ENCODE measurements at regions not wholly inside any gene's neighbourhood (a gene's known extent, or its start where the extent isn't known, plus 50 kb on each side); places are given as distances from the start of the nearest gene placed in this dataset.
"Not testable (repeated sequence)": the region's sequence is repeated elsewhere in the genome, so short reads cannot be mapped to it uniquely, and the experiment has no call there.

GRCh38 chr17:20633268-20634059 is 53.9 kb downstream of the CDRT15L2 start:
- not testable (repeated sequence) for H3K27me3 ChIP-seq (ENCODE audit: control insufficient read depth, insufficient read depth, low read length); DNase-seq; H3K4me3 ChIP-seq (ENCODE audit: insufficient read depth, low read depth, low read length); H3K36me3 ChIP-seq (replicated peaks; ENCODE audit: control insufficient read depth, insufficient read depth, low read length)

GRCh38 chr17:20640147-20640546 is 60.6 kb downstream of the CDRT15L2 start:
- H3K36me3 ChIP-seq (replicated peaks; ENCODE audit: control insufficient read depth, insufficient read depth, low read length); H3K4me3 ChIP-seq (ENCODE audit: insufficient read depth, low read depth, low read length); DNase-seq; H3K27me3 ChIP-seq (ENCODE audit: control insufficient read depth, insufficient read depth, low read length): not testable (repeated sequence)

GRCh38 chr17:20646661-20647272 is 67.2 kb downstream of the CDRT15L2 start:
- not testable (repeated sequence) for H3K4me3 ChIP-seq (ENCODE audit: insufficient read depth, low read depth, low read length); H3K36me3 ChIP-seq (replicated peaks; ENCODE audit: control insufficient read depth, insufficient read depth, low read length); H3K27me3 ChIP-seq (ENCODE audit: control insufficient read depth, insufficient read depth, low read length)
- DNase-seq, result peak; percentile 35

GRCh38 chr17:20649097-20649767 is 69.7 kb downstream of the CDRT15L2 start:
- not testable (repeated sequence) for DNase-seq; H3K4me3 ChIP-seq (ENCODE audit: insufficient read depth, low read depth, low read length)

GRCh38 chr17:20651022-20651421 is 71.5 kb downstream of the CDRT15L2 start:
- not testable (repeated sequence) for H3K4me3 ChIP-seq (ENCODE audit: insufficient read depth, low read depth, low read length); H3K36me3 ChIP-seq (replicated peaks; ENCODE audit: control insufficient read depth, insufficient read depth, low read length); DNase-seq; H3K27me3 ChIP-seq (ENCODE audit: control insufficient read depth, insufficient read depth, low read length)

More at GRCh38 chr17:20649097-20649767, 69.7 kb downstream of the CDRT15L2 start:
- not testable (repeated sequence) for H3K36me3 ChIP-seq (replicated peaks; ENCODE audit: control insufficient read depth, insufficient read depth, low read length); H3K27me3 ChIP-seq (ENCODE audit: control insufficient read depth, insufficient read depth, low read length)

- H3K27me3 ChIP-seq (ENCODE audit: control insufficient read depth, insufficient read depth, low read length); H3K36me3 ChIP-seq (replicated peaks; ENCODE audit: control insufficient read depth, insufficient read depth, low read length); DNase-seq; H3K4me3 ChIP-seq (ENCODE audit: insufficient read depth, low read depth, low read length): not testable (repeated sequence)
Measured at GRCh38 chr17:20651736-20652135, 72.2 kb downstream of the CDRT15L2 start.

- not testable (repeated sequence) for H3K36me3 ChIP-seq (replicated peaks; ENCODE audit: control insufficient read depth, insufficient read depth, low read length); H3K4me3 ChIP-seq (ENCODE audit: insufficient read depth, low read depth, low read length); H3K27me3 ChIP-seq (ENCODE audit: control insufficient read depth, insufficient read depth, low read length); DNase-seq
Measured at GRCh38 chr17:20653391-20653790, 73.9 kb downstream of the CDRT15L2 start.

GRCh38 chr17:20654114-20654513 is 74.6 kb downstream of the CDRT15L2 start:
- not testable (repeated sequence) for H3K36me3 ChIP-seq (replicated peaks; ENCODE audit: control insufficient read depth, insufficient read depth, low read length); H3K27me3 ChIP-seq (ENCODE audit: control insufficient read depth, insufficient read depth, low read length); DNase-seq; H3K4me3 ChIP-seq (ENCODE audit: insufficient read depth, low read depth, low read length)

GRCh38 chr17:20654575-20654974 is 75.1 kb downstream of the CDRT15L2 start:
- not testable (repeated sequence) for H3K4me3 ChIP-seq (ENCODE audit: insufficient read depth, low read depth, low read length); H3K27me3 ChIP-seq (ENCODE audit: control insufficient read depth, insufficient read depth, low read length); DNase-seq; H3K36me3 ChIP-seq (replicated peaks; ENCODE audit: control insufficient read depth, insufficient read depth, low read length)

GRCh38 chr17:20665103-20665955 is 85.8 kb downstream of the CDRT15L2 start:
- DNase-seq; H3K4me3 ChIP-seq (ENCODE audit: insufficient read depth, low read depth, low read length); H3K36me3 ChIP-seq (replicated peaks; ENCODE audit: control insufficient read depth, insufficient read depth, low read length); H3K27me3 ChIP-seq (ENCODE audit: control insufficient read depth, insufficient read depth, low read length): not testable (repeated sequence)

GRCh38 chr17:20666689-20667088 is 87.2 kb downstream of the CDRT15L2 start:
- not testable (repeated sequence) for H3K27me3 ChIP-seq (ENCODE audit: control insufficient read depth, insufficient read depth, low read length); H3K36me3 ChIP-seq (replicated peaks; ENCODE audit: control insufficient read depth, insufficient read depth, low read length); H3K4me3 ChIP-seq (ENCODE audit: insufficient read depth, low read depth, low read length); DNase-seq

GRCh38 chr17:20667712-20668111 is 88.2 kb downstream of the CDRT15L2 start:
- not testable (repeated sequence) for H3K4me3 ChIP-seq (ENCODE audit: insufficient read depth, low read depth, low read length); H3K27me3 ChIP-seq (ENCODE audit: control insufficient read depth, insufficient read depth, low read length); H3K36me3 ChIP-seq (replicated peaks; ENCODE audit: control insufficient read depth, insufficient read depth, low read length); DNase-seq

- H3K36me3 ChIP-seq (replicated peaks; ENCODE audit: control insufficient read depth, insufficient read depth, low read length); H3K4me3 ChIP-seq (ENCODE audit: insufficient read depth, low read depth, low read length); H3K27me3 ChIP-seq (ENCODE audit: control insufficient read depth, insufficient read depth, low read length); DNase-seq: not testable (repeated sequence)
Measured at GRCh38 chr17:20668316-20668715, 88.8 kb downstream of the CDRT15L2 start.

GRCh38 chr17:20668868-20669267 is 89.3 kb downstream of the CDRT15L2 start:
- H3K4me3 ChIP-seq (ENCODE audit: insufficient read depth, low read depth, low read length); H3K36me3 ChIP-seq (replicated peaks; ENCODE audit: control insufficient read depth, insufficient read depth, low read length); DNase-seq; H3K27me3 ChIP-seq (ENCODE audit: control insufficient read depth, insufficient read depth, low read length): not testable (repeated sequence)
